ENCODE measurements at regions not wholly inside any gene's neighbourhood (a gene's known extent, or its start where the extent isn't known, plus 50 kb on each side); places are given as distances from the start of the nearest gene placed in this dataset.

- DNase-seq (ENCODE audit: extremely low spot score): no peak
- POLR2A ChIA-PET: no interaction called here
- CTCF ChIA-PET: no interaction called here
- TF ChIP-seq NFRKB (IDR thresholded peaks at IDR 0.05) (no peak), FOXM1 (IDR thresholded peaks at IDR 0.05; ENCODE audit: borderline replicate concordance) (no peak), TARDBP (IDR thresholded peaks at IDR 0.05) (no peak), FOXK2 (IDR thresholded peaks at IDR 0.05) (no peak)
Observed at GRCh38 chr9:16025627-16026026, 472.8 kb downstream of the CCDC171 start.

GRCh38 chr9:16026886-16027285, 474.0 kb downstream of the CCDC171 start:
- ChIA-PET CTCF (no interaction called here), POLR2A (no interaction called here)
- TF ChIP-seq HDGF (IDR thresholded peaks at IDR 0.05; ENCODE audit: borderline replicate concordance) (no peak), SP1 (IDR thresholded peaks at IDR 0.05) (no peak), FOXA1 (IDR thresholded peaks at IDR 0.05) (no peak), CTBP1 (IDR thresholded peaks at IDR 0.05; ENCODE audit: borderline replicate concordance) (no peak), FOXK2 (IDR thresholded peaks at IDR 0.05) (no peak), ELF4 (IDR thresholded peaks at IDR 0.05) (no peak), ZNF384 (IDR thresholded peaks at IDR 0.05) (no peak)
- DNase-seq (ENCODE audit: extremely low spot score): no peak

- POLR2A ChIA-PET: no interaction called here
- DNase-seq (ENCODE audit: extremely low spot score): no peak
- CTCF ChIA-PET: no interaction called here
- no peak for TF ChIP-seq FOXM1 (IDR thresholded peaks at IDR 0.05; ENCODE audit: borderline replicate concordance)
Observed at GRCh38 chr9:16028548-16028947, 475.7 kb downstream of the CCDC171 start.

GRCh38 chr9:16029046-16029615, 476.3 kb downstream of the CCDC171 start:
- CTCF ChIA-PET: no interaction called here

GRCh38 chr9:16029796-16030363, 477.0 kb downstream of the CCDC171 start:
- no peak for TF ChIP-seq BHLHE40 (IDR thresholded peaks at IDR 0.05; ENCODE audit: borderline replicate concordance)
- no peak for DNase-seq (ENCODE audit: extremely low spot score)
- CTCF ChIA-PET: no interaction called here
- POLR2A ChIA-PET: no interaction called here

More at GRCh38 chr9:16029046-16029615, 476.3 kb downstream of the CCDC171 start:
- POLR2A ChIA-PET: no interaction called here
- TF ChIP-seq TARDBP (IDR thresholded peaks at IDR 0.05) (no peak), NFRKB (IDR thresholded peaks at IDR 0.05) (no peak), SP1 (IDR thresholded peaks at IDR 0.05) (no peak), ZNF384 (IDR thresholded peaks at IDR 0.05) (no peak), ELF4 (IDR thresholded peaks at IDR 0.05) (no peak), FOXK2 (IDR thresholded peaks at IDR 0.05) (no peak), L3MBTL2 (conservative IDR thresholded peaks at IDR 0.05) (no peak), FOXM1 (IDR thresholded peaks at IDR 0.05; ENCODE audit: borderline replicate concordance) (no peak)
- no peak for DNase-seq (ENCODE audit: extremely low spot score)

- CTCF ChIA-PET: no interaction called here
- TF ChIP-seq L3MBTL2 (conservative IDR thresholded peaks at IDR 0.05): no peak
- no peak for TF ChIP-seq SUZ12 (IDR thresholded peaks at IDR 0.05)
- no peak for TF ChIP-seq PKNOX1 (IDR thresholded peaks at IDR 0.05)
- TF ChIP-seq FOXK2 (IDR thresholded peaks at IDR 0.05): no peak
- TF ChIP-seq NFRKB (IDR thresholded peaks at IDR 0.05): no peak
- no peak for TF ChIP-seq FOXA1 (IDR thresholded peaks at IDR 0.05)
- no peak for TF ChIP-seq FOXM1 (IDR thresholded peaks at IDR 0.05; ENCODE audit: borderline replicate concordance)
- no peak for DNase-seq (ENCODE audit: extremely low spot score)
- POLR2A ChIA-PET: no interaction called here
Observed at GRCh38 chr9:16030528-16031185, 477.8 kb downstream of the CCDC171 start.

- POLR2A ChIA-PET: no interaction called here
- TF ChIP-seq BHLHE40 (IDR thresholded peaks at IDR 0.05; ENCODE audit: borderline replicate concordance) (no peak), SP1 (IDR thresholded peaks at IDR 0.05) (no peak), FOXA1 (IDR thresholded peaks at IDR 0.05) (no peak), TARDBP (IDR thresholded peaks at IDR 0.05) (no peak), FOXM1 (IDR thresholded peaks at IDR 0.05; ENCODE audit: borderline replicate concordance) (no peak), PKNOX1 (IDR thresholded peaks at IDR 0.05) (no peak), NFRKB (IDR thresholded peaks at IDR 0.05) (no peak)
- CTCF ChIA-PET: interaction anchor here (0.5 kb wide), 1 partner anchor 9 kb away, joined by 3 read pairs; no protein-coding TSS in a partner anchor
- DNase-seq (ENCODE audit: extremely low spot score): no peak
Observed at GRCh38 chr9:16031486-16031885, 478.6 kb downstream of the CCDC171 start.

GRCh38 chr9:16031971-16032370, 479.1 kb downstream of the CCDC171 start:
- ChIA-PET CTCF (interaction anchor here (0.5 kb wide), 1 partner anchor 8 kb away, joined by 3 read pairs; no protein-coding TSS in a partner anchor), POLR2A (no interaction called here)
- TF ChIP-seq SUZ12 (IDR thresholded peaks at IDR 0.05) (no peak), ZNF384 (IDR thresholded peaks at IDR 0.05) (no peak), PKNOX1 (IDR thresholded peaks at IDR 0.05) (no peak), HDGF (IDR thresholded peaks at IDR 0.05; ENCODE audit: borderline replicate concordance) (no peak), TARDBP (IDR thresholded peaks at IDR 0.05) (no peak), ARNT (IDR thresholded peaks at IDR 0.05) (no peak), FOXM1 (IDR thresholded peaks at IDR 0.05; ENCODE audit: borderline replicate concordance) (no peak), FOXK2 (IDR thresholded peaks at IDR 0.05) (no peak)
- no peak for DNase-seq (ENCODE audit: extremely low spot score)
